PC-3 (cell line): ENCODE measurements at regions not wholly inside any gene's neighbourhood (a gene's known extent, or its start where the extent isn't known, plus 50 kb on each side); places are given as distances from the start of the nearest gene placed in this dataset.

Experiments used
- EZH2 ChIP-seq: fragments of 300-600 bp; sonication (generic); IDR thresholded peaks from one replicate; pipeline ENCODE4 v1.6.1; 2017; ENCODE audit warnings: antibody characterized with exemption, mild to moderate bottlenecking, low read length; ENCODE audit not compliant: unreplicated experiment
- EZH2phosphoT487 ChIP-seq: fragments of 300-600 bp; sonication (generic); IDR thresholded peaks from 2 replicates; pipeline ENCODE4 v1.6.1; 2018; ENCODE audit warnings: mild to moderate bottlenecking, antibody characterized with exemption, low read length, borderline replicate concordance
- TF ChIP-seq, protein P1 (sequence below): fragments of 300-600 bp; sonication (generic); conservative IDR thresholded peaks from 2 replicates; pipeline ENCODE4 v1.5.1; 2017; ENCODE audit warnings: antibody characterized with exemption, low read depth, mild to moderate bottlenecking, low read length

DNA sequence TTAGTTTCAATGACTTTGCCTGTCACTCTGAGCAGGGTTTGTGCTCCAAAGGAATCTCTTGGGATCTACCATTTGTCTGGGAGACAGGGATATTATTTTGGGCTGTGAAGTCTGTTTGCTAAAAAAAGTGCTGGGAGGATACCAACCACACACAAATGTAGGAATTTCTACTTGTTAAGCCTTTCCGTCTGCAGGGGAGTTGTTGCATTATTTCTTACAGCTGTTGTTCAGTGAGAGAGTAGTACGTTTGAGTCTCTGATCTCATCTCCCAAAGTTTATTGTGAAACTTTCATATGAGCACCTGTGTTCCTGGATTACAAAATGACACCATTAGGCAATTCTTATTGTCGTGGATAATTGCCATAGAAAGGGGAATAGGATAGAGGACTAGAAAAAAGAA, 78.3 kb upstream of the SEMA6A start:
- TF ChIP-seq EZH2phosphoT487 = no peak
- TF ChIP-seq, protein P1, sequence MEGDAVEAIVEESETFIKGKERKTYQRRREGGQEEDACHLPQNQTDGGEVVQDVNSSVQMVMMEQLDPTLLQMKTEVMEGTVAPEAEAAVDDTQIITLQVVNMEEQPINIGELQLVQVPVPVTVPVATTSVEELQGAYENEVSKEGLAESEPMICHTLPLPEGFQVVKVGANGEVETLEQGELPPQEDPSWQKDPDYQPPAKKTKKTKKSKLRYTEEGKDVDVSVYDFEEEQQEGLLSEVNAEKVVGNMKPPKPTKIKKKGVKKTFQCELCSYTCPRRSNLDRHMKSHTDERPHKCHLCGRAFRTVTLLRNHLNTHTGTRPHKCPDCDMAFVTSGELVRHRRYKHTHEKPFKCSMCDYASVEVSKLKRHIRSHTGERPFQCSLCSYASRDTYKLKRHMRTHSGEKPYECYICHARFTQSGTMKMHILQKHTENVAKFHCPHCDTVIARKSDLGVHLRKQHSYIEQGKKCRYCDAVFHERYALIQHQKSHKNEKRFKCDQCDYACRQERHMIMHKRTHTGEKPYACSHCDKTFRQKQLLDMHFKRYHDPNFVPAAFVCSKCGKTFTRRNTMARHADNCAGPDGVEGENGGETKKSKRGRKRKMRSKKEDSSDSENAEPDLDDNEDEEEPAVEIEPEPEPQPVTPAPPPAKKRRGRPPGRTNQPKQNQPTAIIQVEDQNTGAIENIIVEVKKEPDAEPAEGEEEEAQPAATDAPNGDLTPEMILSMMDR = no peak
- no peak for TF ChIP-seq EZH2
